Thyroid gland (tissue), 4 donors: ENCODE measurements at regions not wholly inside any gene's neighbourhood (a gene's known extent, or its start where the extent isn't known, plus 50 kb on each side); places are given as distances from the start of the nearest gene placed in this dataset.
"Not testable (repeated sequence)": the region's sequence is repeated elsewhere in the genome, so short reads cannot be mapped to it uniquely, and the experiment has no call there.

Experiments
- CTCF ChIP-seq, 6 experiments: fragments of 200-600 bp in 3 of 6; fragments of 450-650 bp in 3 of 6; sonication (generic) in 3 of 6; IDR thresholded peaks; one replicate each; pipeline ENCODE4 v1.5.1; 2016 to 2019; ENCODE audit warnings: antibody characterized with exemption in 6 of 6, mild to moderate bottlenecking in 2 of 6, inconsistent platforms in 1 of 6, moderate library complexity in 1 of 6
- POLR2A ChIP-seq, 2 donors: fragments of 450-650 bp; IDR thresholded peaks; one replicate each; pipeline ENCODE4 v1.6.1; 2017; ENCODE audit warnings: antibody characterized with exemption in 2 of 2, mild to moderate bottlenecking in 2 of 2, moderate library complexity in 1 of 2

- not testable (repeated sequence) for TF ChIP-seq POLR2A, CTCF (IDR thresholded peaks at IDR 0.05)
Measured at GRCh38 chr1:83345375-83345774, 653.6 kb downstream of the TTLL7 start.
